ENCODE measurements at regions not wholly inside any gene's neighbourhood (a gene's known extent, or its start where the extent isn't known, plus 50 kb on each side); places are given as distances from the start of the nearest gene placed in this dataset.

DNA sequence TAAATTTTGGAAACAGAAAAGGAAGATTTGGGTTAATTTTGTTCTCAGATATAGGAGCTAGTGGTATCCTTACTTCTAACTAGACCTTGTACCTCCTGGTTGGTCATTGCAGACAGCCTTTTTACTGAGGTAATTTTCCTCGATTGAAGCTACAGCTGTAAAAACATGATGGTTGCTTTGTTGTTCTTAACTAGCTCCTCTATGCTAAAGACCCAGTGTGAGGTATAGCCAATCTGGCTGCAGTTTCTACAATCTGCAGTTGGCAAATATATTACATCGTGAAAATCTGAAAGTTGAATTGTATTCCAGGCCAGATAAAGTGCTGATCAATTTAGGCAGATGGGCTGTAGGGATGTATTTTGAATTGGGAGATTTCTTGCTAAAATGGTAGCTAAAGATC, 116.5 kb downstream of the AASDHPPT start (continued):
- TF ChIP-seq, protein P1, sequence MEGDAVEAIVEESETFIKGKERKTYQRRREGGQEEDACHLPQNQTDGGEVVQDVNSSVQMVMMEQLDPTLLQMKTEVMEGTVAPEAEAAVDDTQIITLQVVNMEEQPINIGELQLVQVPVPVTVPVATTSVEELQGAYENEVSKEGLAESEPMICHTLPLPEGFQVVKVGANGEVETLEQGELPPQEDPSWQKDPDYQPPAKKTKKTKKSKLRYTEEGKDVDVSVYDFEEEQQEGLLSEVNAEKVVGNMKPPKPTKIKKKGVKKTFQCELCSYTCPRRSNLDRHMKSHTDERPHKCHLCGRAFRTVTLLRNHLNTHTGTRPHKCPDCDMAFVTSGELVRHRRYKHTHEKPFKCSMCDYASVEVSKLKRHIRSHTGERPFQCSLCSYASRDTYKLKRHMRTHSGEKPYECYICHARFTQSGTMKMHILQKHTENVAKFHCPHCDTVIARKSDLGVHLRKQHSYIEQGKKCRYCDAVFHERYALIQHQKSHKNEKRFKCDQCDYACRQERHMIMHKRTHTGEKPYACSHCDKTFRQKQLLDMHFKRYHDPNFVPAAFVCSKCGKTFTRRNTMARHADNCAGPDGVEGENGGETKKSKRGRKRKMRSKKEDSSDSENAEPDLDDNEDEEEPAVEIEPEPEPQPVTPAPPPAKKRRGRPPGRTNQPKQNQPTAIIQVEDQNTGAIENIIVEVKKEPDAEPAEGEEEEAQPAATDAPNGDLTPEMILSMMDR (IDR thresholded peaks at IDR 0.05; ENCODE audit: low read depth, low read length, missing input control), result no peak

DNA sequence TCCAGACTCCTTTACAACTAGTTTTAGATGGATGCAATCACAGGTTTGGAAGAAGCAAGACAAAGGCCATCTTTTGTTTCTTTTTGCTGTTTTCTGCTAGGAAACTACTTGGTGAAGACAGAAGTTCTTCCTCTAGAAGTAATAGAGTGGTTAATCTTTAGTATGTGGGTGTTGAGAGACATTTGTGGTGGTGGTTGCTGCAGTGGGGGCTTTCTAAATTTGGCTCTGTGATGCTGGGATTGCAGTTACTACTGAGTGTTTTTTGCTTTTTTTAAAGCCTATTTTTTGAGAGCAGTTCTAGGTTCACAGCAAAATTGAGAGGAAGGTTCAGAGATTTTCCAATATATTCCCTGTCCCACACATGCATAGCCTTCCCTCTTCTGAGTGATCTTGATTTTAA, 120.0 kb downstream of the AASDHPPT start:
- no peak for DNase-seq (ENCODE audit: low spot score)
- no peaks in the 10 kb centered on the region for H3K4me1 ChIP-seq (ENCODE audit: control insufficient read depth in 4 of 4, insufficient read depth in 4 of 4, low read length in 3 of 4)
- H3K9me3 ChIP-seq (ENCODE audit: control insufficient read depth in 4 of 4, low read length in 3 of 4), result no peaks in the 10 kb centered on the region
- no peaks in the 10 kb centered on the region for H3K27me3 ChIP-seq (ENCODE audit: control insufficient read depth in 4 of 4, insufficient read depth in 4 of 4, low read length in 3 of 4)
- H3K27ac ChIP-seq (ENCODE audit: low read depth in 1 of 2, low read length in 2 of 2), result no peak overlapping the region
- H3K36me3 ChIP-seq (ENCODE audit: control insufficient read depth in 4 of 4, insufficient read depth in 3 of 4, low read depth in 1 of 4, low read length in 3 of 4), result no peaks in the 10 kb centered on the region
- H3K4me3 ChIP-seq (ENCODE audit: low read depth in 1 of 3, low read length in 3 of 3), result no peak overlapping the region
- TF ChIP-seq, protein P2, sequence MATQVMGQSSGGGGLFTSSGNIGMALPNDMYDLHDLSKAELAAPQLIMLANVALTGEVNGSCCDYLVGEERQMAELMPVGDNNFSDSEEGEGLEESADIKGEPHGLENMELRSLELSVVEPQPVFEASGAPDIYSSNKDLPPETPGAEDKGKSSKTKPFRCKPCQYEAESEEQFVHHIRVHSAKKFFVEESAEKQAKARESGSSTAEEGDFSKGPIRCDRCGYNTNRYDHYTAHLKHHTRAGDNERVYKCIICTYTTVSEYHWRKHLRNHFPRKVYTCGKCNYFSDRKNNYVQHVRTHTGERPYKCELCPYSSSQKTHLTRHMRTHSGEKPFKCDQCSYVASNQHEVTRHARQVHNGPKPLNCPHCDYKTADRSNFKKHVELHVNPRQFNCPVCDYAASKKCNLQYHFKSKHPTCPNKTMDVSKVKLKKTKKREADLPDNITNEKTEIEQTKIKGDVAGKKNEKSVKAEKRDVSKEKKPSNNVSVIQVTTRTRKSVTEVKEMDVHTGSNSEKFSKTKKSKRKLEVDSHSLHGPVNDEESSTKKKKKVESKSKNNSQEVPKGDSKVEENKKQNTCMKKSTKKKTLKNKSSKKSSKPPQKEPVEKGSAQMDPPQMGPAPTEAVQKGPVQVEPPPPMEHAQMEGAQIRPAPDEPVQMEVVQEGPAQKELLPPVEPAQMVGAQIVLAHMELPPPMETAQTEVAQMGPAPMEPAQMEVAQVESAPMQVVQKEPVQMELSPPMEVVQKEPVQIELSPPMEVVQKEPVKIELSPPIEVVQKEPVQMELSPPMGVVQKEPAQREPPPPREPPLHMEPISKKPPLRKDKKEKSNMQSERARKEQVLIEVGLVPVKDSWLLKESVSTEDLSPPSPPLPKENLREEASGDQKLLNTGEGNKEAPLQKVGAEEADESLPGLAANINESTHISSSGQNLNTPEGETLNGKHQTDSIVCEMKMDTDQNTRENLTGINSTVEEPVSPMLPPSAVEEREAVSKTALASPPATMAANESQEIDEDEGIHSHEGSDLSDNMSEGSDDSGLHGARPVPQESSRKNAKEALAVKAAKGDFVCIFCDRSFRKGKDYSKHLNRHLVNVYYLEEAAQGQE (IDR thresholded peaks at IDR 0.05), result no peak
- TF ChIP-seq RAD21 (IDR thresholded peaks at IDR 0.05) (no peak), NR2F2 (IDR thresholded peaks at IDR 0.05) (no peak), HNF4A (conservative IDR thresholded peaks at IDR 0.05) (no peak), TAF1 (conservative IDR thresholded peaks at IDR 0.05) (no peak), YY1 (IDR thresholded peaks at IDR 0.05) (no peak), GABPA (IDR thresholded peaks at IDR 0.05 in 1 of 2, conservative IDR thresholded peaks at IDR 0.05 in 1 of 2) (no peak)
- TF ChIP-seq, protein P3, sequence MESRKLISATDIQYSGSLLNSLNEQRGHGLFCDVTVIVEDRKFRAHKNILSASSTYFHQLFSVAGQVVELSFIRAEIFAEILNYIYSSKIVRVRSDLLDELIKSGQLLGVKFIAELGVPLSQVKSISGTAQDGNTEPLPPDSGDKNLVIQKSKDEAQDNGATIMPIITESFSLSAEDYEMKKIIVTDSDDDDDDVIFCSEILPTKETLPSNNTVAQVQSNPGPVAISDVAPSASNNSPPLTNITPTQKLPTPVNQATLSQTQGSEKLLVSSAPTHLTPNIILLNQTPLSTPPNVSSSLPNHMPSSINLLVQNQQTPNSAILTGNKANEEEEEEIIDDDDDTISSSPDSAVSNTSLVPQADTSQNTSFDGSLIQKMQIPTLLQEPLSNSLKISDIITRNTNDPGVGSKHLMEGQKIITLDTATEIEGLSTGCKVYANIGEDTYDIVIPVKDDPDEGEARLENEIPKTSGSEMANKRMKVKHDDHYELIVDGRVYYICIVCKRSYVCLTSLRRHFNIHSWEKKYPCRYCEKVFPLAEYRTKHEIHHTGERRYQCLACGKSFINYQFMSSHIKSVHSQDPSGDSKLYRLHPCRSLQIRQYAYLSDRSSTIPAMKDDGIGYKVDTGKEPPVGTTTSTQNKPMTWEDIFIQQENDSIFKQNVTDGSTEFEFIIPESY (IDR thresholded peaks at IDR 0.05), result no peak
- TF ChIP-seq, protein P4, sequence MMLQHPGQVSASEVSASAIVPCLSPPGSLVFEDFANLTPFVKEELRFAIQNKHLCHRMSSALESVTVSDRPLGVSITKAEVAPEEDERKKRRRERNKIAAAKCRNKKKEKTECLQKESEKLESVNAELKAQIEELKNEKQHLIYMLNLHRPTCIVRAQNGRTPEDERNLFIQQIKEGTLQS (IDR thresholded peaks at IDR 0.05), result no peak
- no peak overlapping the region for H3K9ac ChIP-seq (ENCODE audit: low read depth in 1 of 2, low read length in 2 of 2)

DNA sequence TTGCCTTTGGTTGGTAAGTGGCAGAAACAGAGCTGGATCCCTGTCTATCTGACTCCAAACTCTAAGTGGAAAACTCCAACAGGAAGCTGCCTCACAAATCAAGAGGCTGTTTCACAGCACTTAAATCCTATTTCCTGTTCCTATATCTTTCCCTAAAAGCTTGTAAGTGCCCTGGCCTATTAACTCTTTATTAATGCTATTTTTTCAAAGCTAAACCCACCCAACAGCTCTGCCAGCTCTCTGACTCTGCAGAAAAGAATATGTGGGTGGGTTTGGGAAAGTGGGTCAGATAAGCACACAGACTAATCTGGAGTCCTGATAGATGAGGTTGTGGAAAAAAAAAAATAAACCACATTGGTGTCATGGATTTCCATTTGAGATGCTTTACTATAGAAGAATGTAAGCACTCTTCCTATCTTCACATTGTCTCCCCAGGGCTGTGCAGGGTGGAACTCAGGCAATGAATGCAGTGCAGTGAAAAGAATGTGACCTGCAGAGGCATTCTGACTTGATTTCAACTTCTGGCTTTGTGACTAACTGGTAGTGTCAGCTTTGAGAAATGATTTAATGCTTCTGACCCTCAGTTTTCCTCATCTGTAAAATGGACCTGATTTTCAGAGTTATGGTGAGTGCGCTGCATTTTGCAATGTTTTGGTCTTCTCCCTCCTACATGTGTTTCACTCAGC, 125.6 kb downstream of the AASDHPPT start:
- WGBS, result 97% methylated on average over 1 of the region's 1 CpG
- no peaks in the 10 kb centered on the region for H3K36me3 ChIP-seq (ENCODE audit: control insufficient read depth in 4 of 4, insufficient read depth in 3 of 4, low read depth in 1 of 4, low read length in 3 of 4)
- H3K4me3 ChIP-seq (ENCODE audit: low read depth in 1 of 3, low read length in 3 of 3), result no peak overlapping the region
- H3K9ac ChIP-seq (ENCODE audit: low read depth in 1 of 2, low read length in 2 of 2), result no peak overlapping the region
- no peak overlapping the region for H3K27ac ChIP-seq (ENCODE audit: low read depth in 1 of 2, low read length in 2 of 2)
- H3K4me1 ChIP-seq (ENCODE audit: control insufficient read depth in 4 of 4, insufficient read depth in 4 of 4, low read length in 3 of 4), result no peaks in the 10 kb centered on the region
- no peak for DNase-seq (ENCODE audit: low spot score)
- TF ChIP-seq, protein P4 (IDR thresholded peaks at IDR 0.05), result no peak
- TF ChIP-seq FOXA2 (IDR thresholded peaks at IDR 0.05), result no peak
- TF ChIP-seq EGR1 (IDR thresholded peaks at IDR 0.05; ENCODE audit: low read depth in 2 of 2), result no peak
- TF ChIP-seq JUND (IDR thresholded peaks at IDR 0.05), result no peak
- no peak for TF ChIP-seq RXRA (IDR thresholded peaks at IDR 0.05)
- TF ChIP-seq, protein P2 (IDR thresholded peaks at IDR 0.05), result no peak
- TF ChIP-seq NR2F2 (IDR thresholded peaks at IDR 0.05), result no peak
- TF ChIP-seq, protein P5, sequence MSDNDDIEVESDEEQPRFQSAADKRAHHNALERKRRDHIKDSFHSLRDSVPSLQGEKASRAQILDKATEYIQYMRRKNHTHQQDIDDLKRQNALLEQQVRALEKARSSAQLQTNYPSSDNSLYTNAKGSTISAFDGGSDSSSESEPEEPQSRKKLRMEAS (IDR thresholded peaks at IDR 0.05), result no peak
- no peak for TF ChIP-seq GABPA (IDR thresholded peaks at IDR 0.05 in 1 of 2, conservative IDR thresholded peaks at IDR 0.05 in 1 of 2)
- no peaks in the 10 kb centered on the region for H3K27me3 ChIP-seq (ENCODE audit: control insufficient read depth in 4 of 4, insufficient read depth in 4 of 4, low read length in 3 of 4)
- no peaks in the 10 kb centered on the region for H3K9me3 ChIP-seq (ENCODE audit: control insufficient read depth in 4 of 4, low read length in 3 of 4)
